K562 (cell line): ENCODE measurements at regions not wholly inside any gene's neighbourhood (a gene's known extent, or its start where the extent isn't known, plus 50 kb on each side); places are given as distances from the start of the nearest gene placed in this dataset.

Experiments used
- ATAC-seq: fragments of 200-7000 bp; cut with Tn5 transposase; 3 replicates; pipeline ENCODE4 v1.9.1; 2020; ENCODE audit warnings: moderate library complexity
- BruUV-seq: library from RNA; stranded (reverse); fragments of 400-500 nt; replicated peaks from 2 replicates; lab custom pipeline; 2021; lab: Mats Ljungman, UMichigan
- CTCF ChIA-PET: fragments of 300-600 bp; formaldehyde crosslinking; extraction: SDS; loops from one replicate; lab custom pipeline; 2021; ENCODE audit warnings: low intra/inter-chr PET ratio; lab: Yijun Ruan, JAX
- POLR2A ChIA-PET: fragments of 300-600, 350-650 bp; sonication (Branson Sonifier 250); formaldehyde crosslinking; extraction: SDS; loops from one replicate; lab custom pipeline; 2021; ENCODE audit warnings: antibody characterized with exemption, inconsistent platforms; lab: Yijun Ruan, JAX
- DNase-seq, 4 experiments: peaks; one replicate each; pipeline versions ENCODE4 v3.0.0 to v3.0.0-alpha.2; 2011 to 2018; ENCODE audit warnings: low spot score in 3 of 4, mixed read lengths in 3 of 4; ENCODE audit errors: extremely low read depth in 1 of 4
- FAIRE-seq: peaks from 2 replicates; lab custom pipeline; 2011; peaks lifted over from hg19 to GRCh38; lab: Jason Lieb, UNC
- H2AFZ ChIP-seq: 2 replicates; pipeline ENCODE4 v1.6.0; 2011; ENCODE audit warnings: low read depth, low read length, control low read depth, inconsistent platforms
- H3K27ac ChIP-seq: fragments of 200-600 bp; 3 replicates; pipeline ENCODE4 v1.8.0; 2011; ENCODE audit warnings: low read depth, mild to moderate bottlenecking, control low read depth, inconsistent platforms, low read length, moderate library complexity, mixed read lengths; ENCODE audit errors: extremely low read depth
- H3K27me3 ChIP-seq, 2 experiments: fragments of 300-600 bp in 1 of 2; 2 replicates in 1 of 2; 3 replicates in 1 of 2; pipeline versions ENCODE4 v1.6.0 to v1.8.0; 2011; ENCODE audit warnings: inconsistent platforms in 2 of 2, low read length in 2 of 2, mild to moderate bottlenecking in 1 of 2, mixed read lengths in 1 of 2, moderate library complexity in 1 of 2; ENCODE audit not compliant: control insufficient read depth in 2 of 2, insufficient read depth in 2 of 2
- H3K36me3 ChIP-seq: fragments of 300-600 bp; 3 replicates; pipeline ENCODE4 v1.8.0; 2011; ENCODE audit warnings: mild to moderate bottlenecking, low read length, inconsistent platforms; ENCODE audit not compliant: control insufficient read depth, insufficient read depth
- H3K4me1 ChIP-seq, 2 experiments: fragments of 200-600 bp in 1 of 2; replicated peaks in 1 of 2; 2 replicates in 1 of 2; 3 replicates in 1 of 2; pipeline versions ENCODE4 v1.5.1 to v1.8.0; 2011; ENCODE audit warnings: inconsistent platforms in 2 of 2, low read length in 2 of 2, mild to moderate bottlenecking in 1 of 2, mixed read lengths in 1 of 2, moderate library complexity in 1 of 2; ENCODE audit not compliant: control insufficient read depth in 2 of 2, insufficient read depth in 2 of 2
- H3K4me2 ChIP-seq: 2 replicates; pipeline ENCODE4 v1.6.1; 2011; ENCODE audit warnings: low read length, control low read depth, inconsistent platforms, mixed read lengths; ENCODE audit not compliant: insufficient read depth
- H3K4me3 ChIP-seq: fragments of 200-600 bp; sonication (generic), shearing (Covaris generic); 2 replicates; pipeline ENCODE4 v1.5.1; 2016; ENCODE audit warnings: control low read depth, inconsistent platforms
- H3K79me2 ChIP-seq: fragments of 200-600 bp; 3 replicates; pipeline ENCODE4 v1.8.0; 2011; ENCODE audit warnings: low read length, inconsistent platforms; ENCODE audit not compliant: control insufficient read depth, insufficient read depth
- H3K9ac ChIP-seq, 2 experiments: 2 replicates each; pipeline versions ENCODE4 v1.6.0 to v1.6.1; 2011; ENCODE audit warnings: low read depth in 2 of 2, low read length in 2 of 2, control low read depth in 1 of 2, inconsistent platforms in 1 of 2, mild to moderate bottlenecking in 1 of 2, mixed read lengths in 1 of 2; ENCODE audit not compliant: insufficient read depth in 1 of 2
- H3K9me1 ChIP-seq: one replicate; pipeline ENCODE4 v1.6.0; 2011; ENCODE audit warnings: inconsistent platforms, mild to moderate bottlenecking, low read length, moderate library complexity; ENCODE audit not compliant: control insufficient read depth, insufficient read depth
- H3K9me3 ChIP-seq: replicated peaks from 2 replicates; pipeline ENCODE4 v1.5.1; 2011; ENCODE audit warnings: low read depth, low read length, inconsistent platforms; ENCODE audit not compliant: control insufficient read depth, insufficient read depth
- H4K20me1 ChIP-seq: replicated peaks from 2 replicates; pipeline ENCODE4 v1.6.1; 2011; ENCODE audit warnings: low read length, inconsistent platforms, mixed read lengths; ENCODE audit not compliant: control insufficient read depth, insufficient read depth
- CHD2 ChIP-seq: IDR thresholded peaks from 2 replicates; pipeline ENCODE4 v1.6.1; 2011; ENCODE audit warnings: low read depth, low read length
- KDM1A ChIP-seq, 2 experiments: fragments of 450-650 bp; IDR thresholded peaks; 2 replicates each; pipeline ENCODE4 v1.6.1; 2016; ENCODE audit warnings: mild to moderate bottlenecking in 2 of 2
- MIER1 ChIP-seq: fragments of 450-650 bp; IDR thresholded peaks from 2 replicates; pipeline ENCODE4 v1.6.1; 2016; ENCODE audit warnings: antibody characterized with exemption, mild to moderate bottlenecking, low read depth
- NONO ChIP-seq, 2 experiments: fragments of 200-400 bp in 1 of 2; fragments of 450-650 bp in 1 of 2; formaldehyde crosslinking in 1 of 2; IDR thresholded peaks; 2 replicates each; pipeline ENCODE4 v1.6.1; 2017; ENCODE audit warnings: low read depth in 2 of 2, mild to moderate bottlenecking in 2 of 2, moderate library complexity in 2 of 2, low read length in 1 of 2
- POLR2H ChIP-seq: IDR thresholded peaks from 2 replicates; pipeline ENCODE4 v1.6.1; 2016; ENCODE audit warnings: missing genetic modification characterization, low read depth, mild to moderate bottlenecking, control low read depth, missing compliant biosample characterization, moderate library complexity
- SAP30 ChIP-seq: fragments of 200-600 bp; sonication (generic); IDR thresholded peaks from 2 replicates; pipeline ENCODE4 v1.6.1; 2012; ENCODE audit warnings: borderline replicate concordance, low read depth, mild to moderate bottlenecking, moderate library complexity, low read length, control low read depth, inconsistent platforms; ENCODE audit not compliant: insufficient read depth, poor library complexity, severe bottlenecking
- ZNF444 ChIP-seq: fragments of 250-450 bp; sonication (Bioruptor Pico); IDR thresholded peaks from 2 replicates; pipeline ENCODE4 v1.4.0; 2020; ENCODE audit warnings: mild to moderate bottlenecking, moderate library complexity
- ZZZ3 ChIP-seq: fragments of 450-650 bp; IDR thresholded peaks from 2 replicates; pipeline ENCODE4 v1.6.1; 2016; ENCODE audit warnings: antibody characterized with exemption, mild to moderate bottlenecking, moderate library complexity
- WGBS: fragments of 100-300 bp; shearing (Covaris generic); methylation state at CpG from one replicate; pipeline ENCODE4 v1.1.6; 2016; ENCODE audit warnings: low coverage, mixed read lengths; ENCODE audit not compliant: insufficient coverage; ENCODE audit errors: missing lambda C conversion rate; 5-methylcytosine and 5-hydroxymethylcytosine counted together
- in situ Hi-C: fragments of 300-500 bp; cut with MboI; formaldehyde crosslinking; loops from 4 replicates; pipeline ENCODE4 v1.15.0; 2018; ENCODE audit warnings: inconsistent platforms, mixed read lengths
- intact Hi-C: fragments of 100-400 bp; cut with micrococcal nuclease; formaldehyde crosslinking; loops from 2 replicates; pipeline ENCODE4 v1.14.2; 2022
- TF ChIP-seq, protein P1 (sequence below), 2 experiments: fragments of 450-650 bp; IDR thresholded peaks; 2 replicates each; pipeline ENCODE4 v1.6.1; 2018; ENCODE audit warnings: mild to moderate bottlenecking in 2 of 2, low read depth in 1 of 2; ENCODE audit not compliant: partially characterized antibody in 2 of 2

DNA sequence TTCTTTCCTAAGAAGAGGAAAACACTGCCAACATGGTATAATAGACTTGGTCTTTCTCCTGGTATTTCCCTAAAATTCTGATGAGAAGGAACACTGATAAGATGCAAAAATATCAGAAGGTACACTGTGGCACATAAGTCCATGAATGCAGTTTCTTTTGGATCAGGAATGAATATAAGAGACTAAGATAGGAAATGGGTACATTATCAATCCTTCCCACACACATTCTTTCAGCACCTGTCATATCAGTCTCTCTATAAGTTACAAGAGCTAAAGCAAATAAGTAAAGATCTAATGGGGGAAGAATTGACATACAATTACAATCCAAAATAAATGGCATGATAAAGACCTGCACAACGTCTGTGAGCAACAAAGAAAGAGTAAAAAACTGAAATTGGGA is 1101.0 kb downstream of the ROBO2 start:
- no peak for FAIRE-seq
- ChIA-PET CTCF (no interaction called here), POLR2A (no interaction called here)
- H3K79me2 ChIP-seq = no peaks in the 10 kb centered on the region
- no peak overlapping the region for H3K4me2 ChIP-seq
- no peak overlapping the region for H3K4me3 ChIP-seq
- DNase-seq = no peak
- no peaks in the 10 kb centered on the region for H4K20me1 ChIP-seq
- in situ Hi-C loops (no loop called here), intact Hi-C loops (no loop called here)
- no peak for TF ChIP-seq ZZZ3
- TF ChIP-seq MIER1 = no peak
- no peak for TF ChIP-seq CHD2
- TF ChIP-seq KDM1A (IDR thresholded peaks at IDR 0.05) = no peak
- no peak for TF ChIP-seq POLR2H
- TF ChIP-seq SAP30 = no peak
- no peak for TF ChIP-seq NONO (IDR thresholded peaks at IDR 0.05; ENCODE audit: low read depth in 2 of 2, low read length in 1 of 2)
- no TSS peak for BruUV-seq
- no peak overlapping the region for H3K9ac ChIP-seq
- H3K9me1 ChIP-seq = no peaks in the 10 kb centered on the region
- 0% methylated on average over 1 of the region's 1 CpG for WGBS
- no peak for ATAC-seq
- H2AFZ ChIP-seq = no peak overlapping the region
- H3K27ac ChIP-seq = no peak overlapping the region
- no peaks in the 10 kb centered on the region for H3K36me3 ChIP-seq
- no peaks in the 10 kb centered on the region for H3K27me3 ChIP-seq
- H3K9me3 ChIP-seq = no peaks in the 10 kb centered on the region
- H3K4me1 ChIP-seq = no peaks in the 10 kb centered on the region

DNA sequence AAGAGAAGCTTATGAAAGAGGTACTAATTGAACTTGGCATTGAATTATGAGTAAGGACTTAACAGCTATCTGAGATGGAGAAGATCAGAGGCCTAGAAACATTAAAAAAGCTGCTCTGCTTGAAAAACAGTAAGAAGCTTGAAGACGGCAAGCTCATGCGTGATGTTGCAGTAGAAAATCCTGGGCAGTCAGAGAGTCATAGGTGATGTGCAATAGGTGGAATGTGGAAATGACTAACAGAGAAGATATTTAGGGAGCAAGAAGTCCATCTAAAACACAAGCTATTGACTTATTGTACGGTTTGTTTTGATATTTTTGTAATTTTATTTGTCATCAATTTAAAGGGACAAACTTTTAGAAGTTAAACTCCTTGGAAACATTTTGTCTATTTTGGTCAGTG is 1101.4 kb downstream of the ROBO2 start:
- intact Hi-C loops = no loop called here

More for the DNA sequence above, 1101.4 kb downstream of the ROBO2 start:
- ChIA-PET CTCF (no interaction called here), POLR2A (no interaction called here)
- Histone ChIP-seq H3K9me3 (no peaks in the 10 kb centered on the region), H3K9me1 (no peaks in the 10 kb centered on the region), H3K9ac (no peak overlapping the region), H3K4me2 (no peak overlapping the region), H4K20me1 (no peaks in the 10 kb centered on the region), H3K4me1 (no peaks in the 10 kb centered on the region), H2AFZ (no peak overlapping the region), H3K79me2 (no peaks in the 10 kb centered on the region), H3K4me3 (no peak overlapping the region), H3K36me3 (no peaks in the 10 kb centered on the region), H3K27ac (no peak overlapping the region), H3K27me3 (no peaks in the 10 kb centered on the region)
- FAIRE-seq (no peak), DNase-seq (no peak), ATAC-seq (no peak)
- in situ Hi-C loops = no loop called here
- 11% methylated on average over 3 of the region's 3 CpGs for WGBS
- BruUV-seq = no TSS peak
- TF ChIP-seq ZNF444 (CRISPR knock-in tag) = no peak
- TF ChIP-seq, protein P1, sequence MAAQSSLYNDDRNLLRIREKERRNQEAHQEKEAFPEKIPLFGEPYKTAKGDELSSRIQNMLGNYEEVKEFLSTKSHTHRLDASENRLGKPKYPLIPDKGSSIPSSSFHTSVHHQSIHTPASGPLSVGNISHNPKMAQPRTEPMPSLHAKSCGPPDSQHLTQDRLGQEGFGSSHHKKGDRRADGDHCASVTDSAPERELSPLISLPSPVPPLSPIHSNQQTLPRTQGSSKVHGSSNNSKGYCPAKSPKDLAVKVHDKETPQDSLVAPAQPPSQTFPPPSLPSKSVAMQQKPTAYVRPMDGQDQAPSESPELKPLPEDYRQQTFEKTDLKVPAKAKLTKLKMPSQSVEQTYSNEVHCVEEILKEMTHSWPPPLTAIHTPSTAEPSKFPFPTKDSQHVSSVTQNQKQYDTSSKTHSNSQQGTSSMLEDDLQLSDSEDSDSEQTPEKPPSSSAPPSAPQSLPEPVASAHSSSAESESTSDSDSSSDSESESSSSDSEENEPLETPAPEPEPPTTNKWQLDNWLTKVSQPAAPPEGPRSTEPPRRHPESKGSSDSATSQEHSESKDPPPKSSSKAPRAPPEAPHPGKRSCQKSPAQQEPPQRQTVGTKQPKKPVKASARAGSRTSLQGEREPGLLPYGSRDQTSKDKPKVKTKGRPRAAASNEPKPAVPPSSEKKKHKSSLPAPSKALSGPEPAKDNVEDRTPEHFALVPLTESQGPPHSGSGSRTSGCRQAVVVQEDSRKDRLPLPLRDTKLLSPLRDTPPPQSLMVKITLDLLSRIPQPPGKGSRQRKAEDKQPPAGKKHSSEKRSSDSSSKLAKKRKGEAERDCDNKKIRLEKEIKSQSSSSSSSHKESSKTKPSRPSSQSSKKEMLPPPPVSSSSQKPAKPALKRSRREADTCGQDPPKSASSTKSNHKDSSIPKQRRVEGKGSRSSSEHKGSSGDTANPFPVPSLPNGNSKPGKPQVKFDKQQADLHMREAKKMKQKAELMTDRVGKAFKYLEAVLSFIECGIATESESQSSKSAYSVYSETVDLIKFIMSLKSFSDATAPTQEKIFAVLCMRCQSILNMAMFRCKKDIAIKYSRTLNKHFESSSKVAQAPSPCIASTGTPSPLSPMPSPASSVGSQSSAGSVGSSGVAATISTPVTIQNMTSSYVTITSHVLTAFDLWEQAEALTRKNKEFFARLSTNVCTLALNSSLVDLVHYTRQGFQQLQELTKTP (IDR thresholded peaks at IDR 0.05; ENCODE audit: low read depth in 1 of 2, partially characterized antibody in 2 of 2) = no peak
